GF-D8 (cell line): ENCODE measurements at regions not wholly inside any gene's neighbourhood (a gene's known extent, or its start where the extent isn't known, plus 50 kb on each side); places are given as distances from the start of the nearest gene placed in this dataset.
"Not testable (repeated sequence)": the region's sequence is repeated elsewhere in the genome, so short reads cannot be mapped to it uniquely, and the experiment has no call there.

Source experiments
- DNase-seq: peaks from one replicate; lab custom pipeline; 2025; lab: John Stamatoyannopoulos, UW

DNA sequence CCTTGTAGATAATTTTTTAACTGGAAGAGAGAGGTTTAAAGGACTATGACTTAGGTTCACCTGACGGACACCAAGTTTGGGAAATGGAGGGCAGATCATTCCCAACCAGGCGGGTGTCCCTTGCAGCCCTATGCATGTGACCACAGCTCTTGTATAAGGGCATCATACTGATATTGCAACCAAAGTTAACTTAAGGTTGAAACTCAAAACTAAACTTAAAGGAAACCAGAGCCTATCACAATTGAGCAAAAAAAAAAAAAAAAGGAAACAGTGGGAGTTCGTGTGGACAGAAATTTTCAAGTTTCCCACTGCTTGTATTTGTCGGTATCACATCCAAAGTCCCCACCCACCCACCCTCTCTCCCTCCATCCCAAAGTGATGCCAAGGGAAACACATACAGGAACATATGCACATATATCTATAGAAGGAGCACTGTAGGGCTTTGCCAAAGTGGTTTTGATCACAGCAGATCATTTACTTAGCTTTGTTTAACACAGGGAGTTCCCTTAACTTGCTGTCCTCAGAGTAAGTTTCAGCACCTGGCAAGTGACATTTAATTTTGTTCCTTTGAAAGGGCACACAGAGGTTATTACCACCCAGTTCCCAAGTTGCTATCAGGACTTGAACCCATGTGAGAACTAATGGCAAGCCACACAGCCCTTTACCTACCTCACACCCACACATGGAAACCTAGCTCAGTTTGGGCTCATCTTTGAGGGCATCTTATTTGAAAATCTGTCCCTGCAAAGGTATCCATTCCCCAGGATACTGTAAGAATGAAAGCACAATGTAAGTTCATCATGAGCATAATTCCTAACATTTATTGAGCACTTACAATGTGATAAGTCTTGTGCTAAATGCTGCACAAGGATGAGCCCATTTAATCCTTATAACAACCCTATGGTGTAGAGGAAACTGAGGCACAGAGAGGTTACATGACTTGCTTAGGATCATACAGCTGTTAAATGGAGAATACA, 204.5 kb upstream of the CMC1 start:
- no peak for DNase-seq

DNA sequence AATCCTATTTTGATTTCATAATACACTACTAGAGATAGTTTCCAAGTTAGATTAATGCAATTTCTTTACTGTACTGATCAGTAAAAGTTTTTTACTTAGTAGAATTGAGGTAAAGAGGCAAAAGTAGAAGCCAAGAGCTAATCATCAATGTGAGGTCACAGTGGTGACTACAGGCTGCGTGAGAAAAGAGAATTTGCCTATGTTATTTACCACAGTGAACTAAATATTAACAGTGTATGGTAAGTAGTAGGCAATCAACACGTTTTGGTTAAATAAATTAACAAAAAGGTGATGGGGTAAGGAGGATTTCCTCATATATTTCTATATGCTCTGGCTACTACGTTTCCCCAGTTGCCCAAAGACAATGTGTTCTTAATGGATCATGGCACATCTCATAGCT, 202.2 kb upstream of the CMC1 start:
- no peak for DNase-seq

DNA sequence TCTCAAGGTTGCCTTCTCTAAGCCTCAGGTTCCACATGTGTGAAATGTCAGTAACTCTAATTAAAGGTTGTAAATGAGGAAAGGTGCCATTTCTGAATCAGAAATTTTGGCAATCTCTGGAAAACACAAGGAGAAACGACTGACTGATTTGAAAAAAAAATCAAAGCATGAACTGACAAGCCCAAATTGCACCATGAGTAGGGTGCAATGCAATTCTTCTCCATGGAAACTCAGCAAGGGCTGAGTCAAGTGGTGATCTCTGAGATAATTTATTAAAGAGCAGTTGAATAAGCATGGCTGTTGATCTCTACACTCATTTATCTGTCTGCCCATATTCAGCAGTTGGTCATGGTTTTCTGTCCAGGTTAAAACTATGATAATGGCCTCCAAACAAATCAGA, 201.6 kb upstream of the CMC1 start:
- DNase-seq: no peak

DNA sequence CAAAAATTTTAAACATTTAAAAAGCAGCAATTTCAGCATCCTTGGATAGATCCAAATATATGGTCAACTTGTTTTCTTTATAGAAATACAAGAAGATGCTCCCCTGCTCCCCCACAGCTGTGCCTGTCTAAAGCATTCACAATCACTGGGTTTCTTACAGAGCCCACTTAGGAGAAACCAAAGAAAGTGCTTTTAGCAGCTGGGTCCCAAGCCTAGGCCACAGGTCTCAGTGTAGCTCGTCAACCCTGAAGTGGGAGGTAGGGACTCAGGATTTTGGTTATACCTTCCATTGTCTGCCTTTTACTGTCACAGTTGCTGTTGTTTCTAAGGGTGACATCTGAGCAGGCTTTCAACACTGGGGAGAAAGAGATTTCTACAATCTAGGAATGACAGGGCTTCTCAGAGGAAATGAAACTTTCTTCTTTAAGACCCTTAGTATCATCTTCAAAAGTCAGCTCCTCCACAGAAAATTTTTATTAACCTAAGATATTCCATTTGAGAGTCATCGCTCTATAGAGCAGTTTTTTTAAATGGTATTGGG, 199.3 kb upstream of the CMC1 start:
- no peak for DNase-seq

DNA sequence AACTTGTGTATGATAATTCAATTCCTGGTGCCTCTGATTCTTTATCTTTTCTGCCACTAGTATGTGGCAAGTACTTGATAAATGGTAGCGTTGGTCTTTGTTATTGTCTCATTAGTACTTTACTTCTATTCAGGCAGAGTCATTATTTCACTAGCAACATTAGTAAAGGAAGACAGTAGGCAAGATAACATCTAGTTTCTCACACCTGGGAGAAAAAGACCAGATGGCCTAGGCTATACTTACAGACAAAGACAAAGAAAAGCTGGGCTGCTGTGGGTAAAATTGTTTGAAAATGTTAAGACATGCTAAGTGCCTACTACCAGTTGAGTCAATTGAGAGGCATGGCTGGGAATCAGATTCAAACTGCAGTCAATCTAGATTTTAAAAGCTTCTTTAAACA, 198.7 kb upstream of the CMC1 start:
- DNase-seq: no peak

DNA sequence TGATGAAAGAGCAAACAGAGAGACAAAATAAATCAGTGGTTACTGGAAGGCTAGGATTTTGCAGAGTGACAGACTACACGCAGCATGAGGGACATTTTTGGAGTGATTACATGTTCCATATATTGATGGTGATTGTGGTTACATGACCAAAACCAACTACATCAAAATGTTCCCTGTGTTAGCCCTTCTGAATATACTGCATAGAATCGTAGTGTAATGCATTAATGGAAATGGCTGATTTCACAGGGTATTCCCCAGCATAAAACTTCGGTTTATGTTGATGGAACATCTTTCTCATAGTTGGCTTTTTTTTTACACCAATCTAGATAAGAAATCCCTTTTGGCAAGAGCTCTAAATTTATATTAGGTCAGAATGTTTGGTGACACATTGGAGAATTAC, 191.3 kb upstream of the CMC1 start:
- DNase-seq: no peak

DNA sequence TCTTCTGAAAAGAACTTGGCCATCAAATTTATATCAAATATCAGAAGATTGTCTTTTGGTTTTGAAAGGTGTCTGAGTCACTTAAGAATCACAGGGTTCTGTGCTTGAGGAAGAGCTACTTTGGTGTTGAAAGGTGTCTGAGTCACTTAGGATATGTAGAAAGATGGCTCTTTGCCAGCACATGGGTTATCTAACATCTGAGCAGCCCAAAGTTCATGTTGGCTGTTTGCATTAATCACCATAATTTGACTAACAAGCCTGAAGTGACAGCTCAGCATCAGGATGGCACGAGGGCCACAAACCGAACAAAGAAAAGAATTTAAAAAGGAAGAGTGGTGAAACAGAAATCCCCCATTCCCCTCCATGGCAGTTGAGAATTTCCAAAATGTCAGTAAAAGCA, 190.5 kb upstream of the CMC1 start:
- no peak for DNase-seq

DNA sequence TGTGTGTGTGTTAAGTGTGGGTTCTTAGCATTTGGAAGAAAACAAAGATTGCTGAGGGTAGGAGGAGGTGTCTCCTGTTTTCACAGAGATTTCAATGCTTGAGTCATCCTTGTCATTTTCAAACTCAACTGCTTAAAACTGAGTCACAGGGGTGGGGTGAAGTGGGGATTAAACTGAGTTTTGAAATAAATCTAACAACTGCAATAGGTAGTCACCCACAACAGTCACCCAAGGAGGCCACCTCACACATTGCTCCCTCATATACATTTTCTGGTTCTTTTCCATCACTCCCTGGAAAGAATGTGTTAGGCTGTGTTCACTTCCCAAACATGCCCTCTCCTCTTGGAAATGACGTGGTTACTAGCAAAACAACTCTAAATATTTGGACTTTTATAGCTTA, 187.7 kb upstream of the CMC1 start:
- no peak for DNase-seq

DNA sequence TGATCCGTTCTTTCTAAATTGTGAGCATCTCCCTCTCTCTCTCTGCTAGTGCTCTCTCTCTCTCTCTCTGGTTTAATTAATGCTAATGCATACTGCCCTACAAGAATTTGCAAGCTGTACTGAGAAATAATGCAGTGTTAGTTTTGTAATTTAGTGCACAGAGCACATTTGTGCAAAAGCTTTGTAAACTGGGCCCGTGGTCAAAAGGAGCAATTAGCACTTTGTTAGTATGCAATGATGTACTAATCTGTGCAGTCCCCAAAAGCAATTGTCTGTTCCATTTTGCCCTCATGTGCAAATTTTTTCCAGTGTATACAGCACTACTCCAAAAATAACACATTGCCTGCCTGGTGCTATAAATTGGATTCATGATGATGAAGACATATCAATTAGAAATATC, 184.6 kb upstream of the CMC1 start:
- DNase-seq: no peak

DNA sequence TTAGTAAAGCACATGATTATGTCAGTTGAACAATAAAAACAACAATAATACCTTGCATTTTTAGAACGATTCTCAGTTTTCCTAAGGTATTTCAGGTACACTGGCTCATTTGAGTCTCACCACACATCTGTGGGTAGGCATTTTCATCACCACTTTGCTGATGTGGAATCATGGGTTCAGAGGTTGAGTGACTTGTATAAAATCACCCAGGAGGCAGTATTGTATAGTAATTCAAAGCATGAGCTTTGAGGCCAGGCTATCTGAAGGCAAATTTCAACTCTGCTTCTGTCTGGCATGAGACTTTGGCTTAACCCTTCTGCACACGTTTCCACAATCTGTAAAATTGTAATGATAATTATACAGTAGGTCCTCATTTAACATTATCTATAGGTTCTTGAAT, 183.9 kb upstream of the CMC1 start:
- DNase-seq: no peak

DNA sequence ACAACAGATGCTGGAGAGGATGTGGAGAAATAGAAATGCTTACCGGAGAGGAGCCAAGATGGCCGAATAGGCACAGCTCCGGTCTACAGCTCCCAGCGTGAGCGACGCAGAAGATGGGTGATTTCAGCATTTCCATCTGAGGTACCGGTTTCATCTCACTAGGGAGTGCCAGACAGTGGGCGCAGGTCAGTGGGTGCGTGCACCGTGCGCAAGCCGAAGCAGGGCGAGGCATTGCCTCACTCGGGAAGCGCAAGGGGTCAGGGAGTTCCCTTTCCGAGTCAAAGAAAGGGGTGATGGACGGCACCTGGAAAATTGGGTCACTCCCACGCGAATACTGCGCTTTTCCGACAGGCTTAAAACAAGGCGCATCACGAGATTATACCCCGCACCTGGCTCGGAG, 182.2 kb upstream of the CMC1 start:
- DNase-seq: not testable (repeated sequence)

DNA sequence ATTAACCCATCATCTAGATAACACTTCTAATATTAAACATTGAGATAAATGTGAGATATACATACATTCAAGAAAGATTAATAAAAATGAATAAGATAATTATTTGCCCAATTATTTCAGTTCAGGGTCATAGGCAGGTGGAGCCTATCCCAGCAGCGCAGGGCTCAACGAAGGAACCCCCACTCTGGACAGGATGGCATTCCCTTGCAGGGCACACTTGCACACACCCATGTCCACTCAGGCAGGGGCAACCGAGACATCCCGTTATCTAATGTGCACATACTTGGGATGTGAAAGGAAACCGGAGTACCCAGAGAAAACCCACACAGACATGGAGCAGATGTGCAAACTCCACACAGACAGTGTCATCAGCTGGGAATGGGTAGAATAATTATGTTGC, 175.4 kb upstream of the CMC1 start:
- DNase-seq: no peak

DNA sequence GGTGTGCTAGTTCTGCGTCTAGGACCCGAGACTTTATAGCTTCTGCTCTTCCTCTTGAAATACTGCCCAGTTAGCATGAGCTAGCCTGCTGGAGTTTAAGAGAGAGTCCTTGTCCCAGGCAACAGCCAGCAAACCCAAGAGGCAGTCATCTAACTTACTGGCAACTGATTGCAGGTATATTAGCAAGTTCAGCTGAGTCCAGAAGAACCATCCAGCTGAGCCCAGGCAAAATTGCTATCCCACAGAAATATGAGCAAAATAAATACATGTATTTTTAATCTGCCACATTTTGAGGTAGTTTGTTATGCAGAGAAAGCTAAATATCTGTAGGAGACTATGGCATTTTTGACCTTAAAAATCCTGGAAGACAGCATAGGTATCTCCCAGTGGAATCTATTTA, 174.4 kb upstream of the CMC1 start:
- no peak for DNase-seq

DNA sequence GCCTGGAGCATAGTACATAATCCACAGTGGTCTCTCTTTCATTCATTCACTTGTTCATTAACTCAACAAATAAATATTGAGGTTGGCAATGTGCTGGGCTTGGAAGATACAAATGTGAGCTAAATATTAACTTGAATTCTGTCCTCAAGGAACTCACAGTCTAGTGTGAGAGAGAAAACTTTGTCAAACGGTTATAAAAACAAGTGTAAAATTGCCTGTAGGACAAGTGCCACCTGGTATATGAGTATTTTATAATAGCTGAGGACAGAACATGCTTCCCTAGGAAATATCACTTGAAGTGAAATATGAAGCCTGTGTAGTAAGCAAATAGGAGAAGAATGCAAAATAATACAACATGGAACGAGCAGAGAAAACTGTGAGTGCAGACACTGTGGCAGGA, 173.1 kb upstream of the CMC1 start:
- DNase-seq: no peak

DNA sequence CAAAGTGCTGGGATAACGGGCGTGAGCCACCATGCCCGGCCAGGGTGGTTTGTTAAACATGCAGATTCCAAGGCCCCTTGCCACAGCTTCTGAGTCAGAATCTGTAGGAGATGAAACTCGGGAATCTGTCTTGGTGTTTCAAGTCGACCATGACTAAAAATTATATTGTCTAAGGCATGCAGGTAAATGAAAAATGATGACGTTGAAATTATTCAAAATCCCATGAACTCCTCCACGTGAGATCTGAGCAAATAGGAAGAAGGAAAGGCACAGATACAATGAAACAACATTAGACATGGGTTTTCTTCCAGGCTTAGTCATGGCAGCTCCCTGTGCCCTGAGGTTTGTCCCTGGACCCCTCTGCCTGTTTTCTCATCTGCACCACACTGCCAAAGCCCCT, 172.0 kb upstream of the CMC1 start:
- DNase-seq: no peak

DNA sequence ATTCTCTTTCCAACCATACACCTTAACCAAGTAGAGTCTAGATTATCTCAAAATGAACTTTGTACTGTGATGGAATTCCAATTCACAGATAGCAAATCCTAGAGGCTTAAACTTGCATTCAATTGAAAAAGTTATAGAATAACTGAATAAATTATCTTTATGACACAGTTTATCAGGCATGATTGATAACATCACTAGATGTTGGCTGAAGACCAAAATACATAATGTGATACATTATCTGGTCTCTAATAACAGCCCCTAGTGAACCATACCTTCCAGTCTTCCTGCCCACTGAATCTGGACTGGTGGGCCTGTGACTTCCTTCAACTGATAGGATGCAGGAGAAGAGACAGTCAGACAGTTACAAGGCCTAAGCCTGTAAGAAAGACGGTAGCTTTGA, 165.2 kb upstream of the CMC1 start:
- DNase-seq: no peak

DNA sequence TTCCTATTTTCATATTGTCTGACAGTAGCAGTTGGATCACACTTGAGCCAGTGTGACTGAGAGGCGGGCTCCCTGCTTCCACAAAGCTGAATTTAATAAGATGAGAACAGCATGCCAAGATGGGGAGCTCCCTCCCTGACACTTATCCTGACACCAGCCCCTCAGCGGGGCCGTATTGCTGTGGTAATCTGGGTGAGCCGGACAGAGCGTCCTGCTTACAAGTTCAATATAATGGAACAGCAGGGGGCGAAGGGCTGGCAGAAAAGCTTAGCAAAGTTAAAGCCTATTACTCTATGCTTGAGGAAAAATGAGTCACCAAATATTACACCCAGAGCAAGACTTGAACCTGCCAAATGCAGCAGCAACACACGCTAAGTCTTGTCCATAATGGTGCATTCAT, 163.8 kb upstream of the CMC1 start:
- DNase-seq: no peak

DNA sequence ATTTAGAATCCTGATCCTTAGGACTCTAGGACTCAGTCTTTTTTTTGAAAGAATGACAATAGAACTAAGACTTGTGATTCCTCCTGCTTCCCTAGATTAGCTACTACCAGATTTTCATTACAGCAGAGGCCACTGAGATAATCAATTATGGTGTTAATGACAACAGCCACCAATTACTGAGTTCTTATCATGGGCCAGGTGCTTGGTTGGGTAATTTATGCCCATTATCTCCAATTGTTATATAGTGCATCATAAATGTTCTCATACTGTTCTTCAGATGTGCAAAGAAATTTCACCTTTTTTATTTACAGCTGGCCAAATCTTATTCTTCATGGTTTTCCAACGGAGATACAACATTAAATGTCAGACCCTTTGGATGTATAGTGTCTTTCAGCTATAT, 162.9 kb upstream of the CMC1 start:
- DNase-seq: no peak

DNA sequence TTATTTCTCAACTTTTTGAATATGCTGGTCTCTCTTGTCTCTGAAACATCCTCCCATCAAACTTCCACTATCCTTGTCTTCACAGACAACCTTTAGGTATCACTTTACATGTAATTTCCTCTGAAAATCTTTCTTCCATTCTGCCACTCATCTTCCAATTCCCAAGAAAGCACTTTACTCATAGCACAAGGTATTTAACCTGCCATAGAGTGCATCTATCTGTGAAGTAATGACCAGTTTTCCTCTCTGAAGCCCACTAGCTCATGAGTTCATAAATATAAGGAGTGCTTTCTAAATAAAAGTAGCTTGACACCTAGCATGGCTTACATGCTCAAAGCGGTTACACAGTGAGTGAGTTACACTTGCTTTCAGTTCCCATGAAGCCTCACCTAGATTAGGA, 160.7 kb upstream of the CMC1 start:
- DNase-seq: no peak

DNA sequence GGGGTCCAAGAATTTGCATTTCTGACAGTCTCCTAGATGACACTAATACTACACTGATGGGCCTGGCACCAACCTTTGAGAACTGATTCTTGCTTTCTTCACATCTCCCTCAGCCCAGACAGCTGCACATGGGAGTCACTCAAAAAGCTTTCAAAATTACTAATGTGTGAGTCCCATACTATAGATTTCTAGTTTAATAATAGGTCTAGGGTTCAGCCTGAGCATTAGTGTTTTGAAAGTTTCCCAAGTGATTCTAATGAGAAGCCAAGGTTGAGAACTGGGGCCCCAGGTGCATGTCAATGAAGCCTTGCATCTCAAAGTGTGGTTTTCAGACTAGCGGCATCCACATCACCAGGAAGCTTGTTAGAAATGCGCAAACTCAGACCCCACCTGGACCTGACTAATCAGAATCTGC, 159.9 kb upstream of the CMC1 start:
- no peak for DNase-seq

DNA sequence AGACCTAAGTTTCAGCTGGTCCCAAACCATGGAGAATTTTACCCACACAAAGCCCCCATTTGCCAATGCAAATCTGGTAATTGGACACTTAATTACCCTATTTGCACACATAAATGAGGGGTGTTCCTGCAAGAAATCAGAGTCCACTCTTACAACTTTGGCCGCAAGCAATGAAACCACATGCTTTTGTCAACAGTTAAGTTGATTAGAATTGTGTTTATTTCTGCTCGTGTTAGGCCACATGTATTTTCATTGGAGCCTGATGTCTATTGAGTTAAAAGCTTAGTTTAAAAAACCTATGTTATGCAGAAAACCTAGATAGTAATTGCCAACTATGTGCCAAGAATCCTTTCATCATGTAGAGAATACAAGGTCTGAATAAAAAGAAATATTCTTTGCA, 153.8 kb upstream of the CMC1 start:
- no peak for DNase-seq

DNA sequence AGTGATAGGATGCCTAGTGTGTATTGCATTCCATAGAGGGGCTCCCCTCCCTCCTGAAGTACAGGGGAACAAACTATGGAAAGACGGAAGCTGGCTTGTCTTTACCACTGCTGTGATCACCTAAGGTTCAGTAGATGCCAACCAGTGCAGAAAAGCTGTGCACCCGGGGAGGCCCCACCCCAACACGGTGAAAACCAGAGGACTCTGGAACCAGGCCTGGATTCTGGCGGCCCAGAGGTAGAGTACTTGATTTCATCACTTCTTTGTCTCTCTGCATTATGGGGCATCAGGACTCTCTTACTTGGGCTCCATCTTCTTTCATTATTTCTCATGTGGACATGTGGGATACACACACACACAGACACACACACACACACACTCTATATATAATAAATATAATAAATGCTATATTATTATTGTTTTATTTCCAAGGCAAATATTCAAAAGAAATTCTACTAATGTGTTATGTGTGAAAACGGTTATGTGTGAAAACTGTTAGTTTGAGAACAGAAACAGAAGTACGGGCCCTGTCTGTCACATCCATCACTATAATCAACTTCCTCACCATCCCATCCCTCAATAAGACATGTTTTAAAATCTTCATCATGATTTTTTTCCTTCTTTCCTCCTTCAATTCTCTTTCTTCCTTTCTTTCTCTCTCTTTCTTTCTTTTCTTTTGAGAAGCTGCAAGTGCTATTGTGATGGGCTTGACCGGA, 152.4 kb upstream of the CMC1 start:
- DNase-seq: no peak

DNA sequence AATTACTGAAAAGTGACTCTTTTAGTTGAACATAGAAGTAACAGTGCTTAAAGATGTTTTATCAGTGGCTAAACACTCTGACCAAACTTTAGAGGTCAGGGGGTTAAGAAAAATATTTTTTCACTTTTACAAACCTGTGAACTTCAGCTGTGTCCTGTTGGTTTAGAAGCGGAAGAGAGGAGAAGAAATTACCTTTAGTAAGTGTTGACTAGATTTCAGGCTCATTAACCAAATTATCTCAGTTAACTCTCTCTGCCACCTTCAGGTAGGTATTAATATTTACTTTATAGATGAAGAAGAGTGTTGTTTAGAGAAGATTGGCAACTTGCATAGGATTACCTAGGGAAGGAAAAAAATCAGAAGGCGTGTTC, 151.9 kb upstream of the CMC1 start:
- no peak for DNase-seq
